Vagina (tissue), 2 donors: ENCODE measurements at regions not wholly inside any gene's neighbourhood (a gene's known extent, or its start where the extent isn't known, plus 50 kb on each side); places are given as distances from the start of the nearest gene placed in this dataset.

Experiments used
- POLR2A ChIP-seq, 2 donors: fragments of 450-650 bp; IDR thresholded peaks; one replicate each; pipeline ENCODE4 v1.6.1; 2017; ENCODE audit warnings: antibody characterized with exemption in 2 of 2, mild to moderate bottlenecking in 2 of 2, moderate library complexity in 2 of 2
- POLR2AphosphoS5 ChIP-seq, 2 donors: sonication (generic); formaldehyde crosslinking; IDR thresholded peaks; one replicate each; pipeline ENCODE4 v1.9.0; 2017; ENCODE audit warnings: antibody characterized with exemption in 2 of 2, mild to moderate bottlenecking in 2 of 2, low read depth in 1 of 2; ENCODE audit not compliant: insufficient read depth in 1 of 2
- TF ChIP-seq, protein P1 (sequence below), 3 experiments: fragments of 450-650 bp in 2 of 3; fragments of 200-600 bp in 1 of 3; sonication (generic) in 1 of 3; IDR thresholded peaks; one replicate each; pipeline ENCODE4 v1.5.1; 2017 to 2019; ENCODE audit warnings: antibody characterized with exemption in 3 of 3, mild to moderate bottlenecking in 2 of 3, moderate library complexity in 2 of 3

DNA sequence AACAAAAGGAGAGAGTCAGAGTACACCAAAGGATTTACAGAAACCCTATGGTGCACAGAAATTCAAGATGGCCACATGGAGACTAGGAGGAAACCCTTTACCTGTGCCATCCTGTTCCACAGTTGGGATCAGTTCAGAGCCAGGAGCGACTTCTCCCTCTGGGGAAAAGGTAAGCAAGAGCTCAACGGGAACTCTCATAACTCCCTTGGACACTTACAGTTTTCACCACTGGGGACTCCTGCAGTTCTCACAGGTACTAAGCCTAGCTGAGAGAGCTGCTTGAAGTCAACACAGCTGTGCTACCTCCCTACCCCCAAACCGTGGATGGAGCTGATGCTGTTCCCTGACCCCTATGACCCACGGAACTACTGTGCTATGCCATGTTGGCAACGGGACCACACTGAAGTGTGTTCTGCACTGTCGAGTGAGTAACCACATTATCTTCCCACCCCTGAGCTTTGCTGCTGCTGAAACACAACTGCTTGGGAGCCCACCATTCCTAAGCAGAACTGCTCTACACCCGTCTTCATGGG, 606.8 kb downstream of the GBE1 start:
- TF ChIP-seq POLR2A (IDR thresholded peaks at IDR 0.05): no peak
- TF ChIP-seq, protein P1, sequence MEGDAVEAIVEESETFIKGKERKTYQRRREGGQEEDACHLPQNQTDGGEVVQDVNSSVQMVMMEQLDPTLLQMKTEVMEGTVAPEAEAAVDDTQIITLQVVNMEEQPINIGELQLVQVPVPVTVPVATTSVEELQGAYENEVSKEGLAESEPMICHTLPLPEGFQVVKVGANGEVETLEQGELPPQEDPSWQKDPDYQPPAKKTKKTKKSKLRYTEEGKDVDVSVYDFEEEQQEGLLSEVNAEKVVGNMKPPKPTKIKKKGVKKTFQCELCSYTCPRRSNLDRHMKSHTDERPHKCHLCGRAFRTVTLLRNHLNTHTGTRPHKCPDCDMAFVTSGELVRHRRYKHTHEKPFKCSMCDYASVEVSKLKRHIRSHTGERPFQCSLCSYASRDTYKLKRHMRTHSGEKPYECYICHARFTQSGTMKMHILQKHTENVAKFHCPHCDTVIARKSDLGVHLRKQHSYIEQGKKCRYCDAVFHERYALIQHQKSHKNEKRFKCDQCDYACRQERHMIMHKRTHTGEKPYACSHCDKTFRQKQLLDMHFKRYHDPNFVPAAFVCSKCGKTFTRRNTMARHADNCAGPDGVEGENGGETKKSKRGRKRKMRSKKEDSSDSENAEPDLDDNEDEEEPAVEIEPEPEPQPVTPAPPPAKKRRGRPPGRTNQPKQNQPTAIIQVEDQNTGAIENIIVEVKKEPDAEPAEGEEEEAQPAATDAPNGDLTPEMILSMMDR (IDR thresholded peaks at IDR 0.05): no peak
- no peak for TF ChIP-seq POLR2AphosphoS5 (IDR thresholded peaks at IDR 0.05; ENCODE audit: insufficient read depth in 1 of 2, low read depth in 1 of 2)
